ENCODE measurements at regions not wholly inside any gene's neighbourhood (a gene's known extent, or its start where the extent isn't known, plus 50 kb on each side); places are given as distances from the start of the nearest gene placed in this dataset.

- H4K20me1 ChIP-seq (ENCODE audit: low read depth) = no peaks in the 10 kb centered on the region
- TF ChIP-seq CTCF (IDR thresholded peaks at IDR 0.05) (no peak), EZH2 (IDR thresholded peaks at IDR 0.05) (no peak), EZH2phosphoT487 (IDR thresholded peaks at IDR 0.05) (no peak)
- H3K4me1 ChIP-seq = no peaks in the 10 kb centered on the region
- H3K27me3 ChIP-seq = no peaks in the 10 kb centered on the region
- no peaks in the 10 kb centered on the region for H3K36me3 Mint-ChIP-seq
- no peaks in the 10 kb centered on the region for H3F3A ChIP-seq (ENCODE audit: low read depth)
- peaks cover 2% of the 10 kb centered on the region for H3K27me3 Mint-ChIP-seq (ENCODE audit: insufficient read depth, low read depth)
- H3K4me3 ChIP-seq = no peak overlapping the region
- no peak overlapping the region for H3K27ac ChIP-seq
- no peak overlapping the region for H3K4me3 Mint-ChIP-seq
- no peaks in the 10 kb centered on the region for H3K79me2 ChIP-seq (ENCODE audit: low read depth)
- DNase-seq (ENCODE audit: low spot score) = no peak
- H3K9me3 Mint-ChIP-seq = no peaks in the 10 kb centered on the region
- H3K27ac Mint-ChIP-seq = no peak overlapping the region
- no peak overlapping the region for H3K4me2 ChIP-seq
- no peak overlapping the region for H2AFZ ChIP-seq (replicated peaks)
- H3K4me1 Mint-ChIP-seq = no peaks in the 10 kb centered on the region
- no peak overlapping the region for H3K9ac ChIP-seq
- H3K9me3 ChIP-seq (ENCODE audit: low read depth) = no peaks in the 10 kb centered on the region
- no peaks in the 10 kb centered on the region for H3K36me3 ChIP-seq
Measured at GRCh38 chr7:35386816-35387706, 133.2 kb upstream of the TBX20 start.

DNA sequence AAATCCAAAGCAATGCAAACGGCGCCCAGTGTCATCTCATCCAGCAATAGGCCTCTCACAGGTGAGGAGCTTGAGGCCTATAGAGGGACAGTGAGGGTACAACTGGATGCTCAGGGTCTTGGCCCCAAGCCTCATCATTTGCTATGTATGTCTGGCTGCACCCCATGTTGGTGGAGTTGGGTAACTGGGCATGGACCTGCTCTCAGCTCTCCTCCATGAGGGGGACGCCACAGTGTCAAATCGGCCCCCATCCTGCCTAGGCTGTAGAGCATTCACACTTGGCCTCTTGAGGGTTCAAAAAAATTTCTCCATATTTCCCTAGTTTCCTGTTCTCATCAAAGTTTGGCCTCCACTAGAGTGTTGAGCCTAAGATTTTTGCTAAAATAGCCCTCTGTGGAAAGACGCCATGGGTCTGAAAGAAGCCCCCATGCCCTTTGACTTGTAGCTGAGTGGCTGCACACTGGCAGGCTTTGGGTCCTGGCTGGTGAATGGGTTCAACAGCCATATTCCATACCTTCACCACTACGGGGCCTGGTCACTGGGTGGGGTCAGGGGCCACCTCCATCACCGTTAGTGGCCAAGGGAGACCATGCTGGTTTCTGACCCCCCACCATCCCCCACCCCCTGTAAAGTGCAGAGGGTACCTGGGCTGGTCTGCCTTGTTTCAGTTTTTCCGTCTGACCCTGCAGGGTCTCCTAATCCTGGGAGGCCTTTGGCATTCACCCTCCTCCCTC, 132.3 kb upstream of the TBX20 start:
- H3K4me3 Mint-ChIP-seq = no peak overlapping the region
- Histone ChIP-seq H3F3A (ENCODE audit: low read depth) (no peaks in the 10 kb centered on the region), H3K4me3 (no peak overlapping the region), H2AFZ (replicated peaks) (no peak overlapping the region), H3K4me1 (no peaks in the 10 kb centered on the region), H3K27ac (no peak overlapping the region), H3K9me3 (ENCODE audit: low read depth) (no peaks in the 10 kb centered on the region), H3K4me2 (no peak overlapping the region), H3K9ac (no peak overlapping the region), H4K20me1 (ENCODE audit: low read depth) (no peaks in the 10 kb centered on the region), H3K27me3 (no peaks in the 10 kb centered on the region), H3K79me2 (ENCODE audit: low read depth) (no peaks in the 10 kb centered on the region), H3K36me3 (no peaks in the 10 kb centered on the region)
- no peak overlapping the region for H3K27ac Mint-ChIP-seq
- no peaks in the 10 kb centered on the region for H3K9me3 Mint-ChIP-seq
- no peaks in the 10 kb centered on the region for H3K36me3 Mint-ChIP-seq
- TF ChIP-seq CTCF (IDR thresholded peaks at IDR 0.05) = no peak
- TF ChIP-seq EZH2 (IDR thresholded peaks at IDR 0.05) = no peak
- no peak for TF ChIP-seq EZH2phosphoT487 (IDR thresholded peaks at IDR 0.05)
- no peaks in the 10 kb centered on the region for H3K4me1 Mint-ChIP-seq
- DNase-seq (ENCODE audit: low spot score) = no peak
- H3K27me3 Mint-ChIP-seq (ENCODE audit: insufficient read depth, low read depth) = peaks cover 2% of the 10 kb centered on the region

- H3K4me2 ChIP-seq = no peak overlapping the region
- TF ChIP-seq CTCF (IDR thresholded peaks at IDR 0.05) (no peak), EZH2phosphoT487 (IDR thresholded peaks at IDR 0.05) (no peak), EZH2 (IDR thresholded peaks at IDR 0.05) (no peak)
- H2AFZ ChIP-seq (replicated peaks) = no peak overlapping the region
- Mint-ChIP-seq H3K9me3 (no peaks in the 10 kb centered on the region), H3K4me1 (no peaks in the 10 kb centered on the region), H3K36me3 (no peaks in the 10 kb centered on the region), H3K27me3 (ENCODE audit: insufficient read depth, low read depth) (peaks cover 2% of the 10 kb centered on the region), H3K27ac (no peak overlapping the region), H3K4me3 (no peak overlapping the region)
- H3K4me3 ChIP-seq = no peak overlapping the region
- no peaks in the 10 kb centered on the region for H3K36me3 ChIP-seq
- H3K9me3 ChIP-seq (ENCODE audit: low read depth) = no peaks in the 10 kb centered on the region
- no peaks in the 10 kb centered on the region for H3K79me2 ChIP-seq (ENCODE audit: low read depth)
- no peaks in the 10 kb centered on the region for H3K4me1 ChIP-seq
- no peak for DNase-seq (ENCODE audit: low spot score)
- no peak overlapping the region for H3K27ac ChIP-seq
- H3F3A ChIP-seq (ENCODE audit: low read depth) = no peaks in the 10 kb centered on the region
- no peak overlapping the region for H3K9ac ChIP-seq
- H4K20me1 ChIP-seq (ENCODE audit: low read depth) = no peaks in the 10 kb centered on the region
- H3K27me3 ChIP-seq = no peaks in the 10 kb centered on the region
Measured at GRCh38 chr7:35384761-35385700, 131.1 kb upstream of the TBX20 start.

Measured in neural progenitor cell (in vitro differentiated cells).